SK-N-SH treated with all-trans-retinoic acid at 6 μM for 48 hours (cell line): ENCODE measurements at regions not wholly inside any gene's neighbourhood (a gene's known extent, or its start where the extent isn't known, plus 50 kb on each side); places are given as distances from the start of the nearest gene placed in this dataset.

Experiments
- ATAC-seq: fragments of 200-7000 bp; cut with Tn5 transposase; 3 replicates; pipeline ENCODE4 v1.9.1; 2020; ENCODE audit warnings: mild to moderate bottlenecking, moderate library complexity
- ARNTL ChIP-seq: fragments of 450-650 bp; formaldehyde crosslinking; IDR thresholded peaks from 2 replicates; pipeline ENCODE4 v1.5.0; 2020; ENCODE audit warnings: low read depth, mild to moderate bottlenecking, moderate library complexity, borderline replicate concordance
- BACH2 ChIP-seq: fragments of 250-450 bp; sonication (Bioruptor Pico); IDR thresholded peaks from 2 replicates; pipeline ENCODE4 v1.9.0; 2021; ENCODE audit warnings: mild to moderate bottlenecking, borderline replicate concordance
- ESRRG ChIP-seq: fragments of 250-450 bp; sonication (Bioruptor Pico); IDR thresholded peaks from 2 replicates; pipeline ENCODE4 v1.6.1; 2021; ENCODE audit warnings: mild to moderate bottlenecking
- ISL1 ChIP-seq: fragments of 250-450 bp; sonication (Bioruptor Pico); IDR thresholded peaks from 2 replicates; pipeline ENCODE4 v2.1.2; 2022; ENCODE audit warnings: mild to moderate bottlenecking, moderate library complexity
- OSR1 ChIP-seq: fragments of 250-450 bp; sonication (Bioruptor Pico); IDR thresholded peaks from 2 replicates; pipeline ENCODE4 v1.8.0; 2022; ENCODE audit warnings: moderate library complexity, mild to moderate bottlenecking, inconsistent platforms
- POU6F1 ChIP-seq: fragments of 250-450 bp; sonication (Bioruptor Pico); IDR thresholded peaks from 2 replicates; pipeline ENCODE4 v1.8.0; 2021; ENCODE audit warnings: low read depth, mild to moderate bottlenecking, moderate library complexity, borderline replicate concordance
- RARB ChIP-seq: fragments of 250-450 bp; sonication (Bioruptor Pico); IDR thresholded peaks from 2 replicates; pipeline ENCODE4 v1.8.0; 2021; ENCODE audit warnings: mild to moderate bottlenecking, moderate library complexity
- SNAI2 ChIP-seq: fragments of 250-450 bp; sonication (Bioruptor Pico); IDR thresholded peaks from 2 replicates; pipeline ENCODE4 v1.5.0; 2020; ENCODE audit warnings: mild to moderate bottlenecking, moderate library complexity
- TCF4 ChIP-seq: fragments of 250-450 bp; sonication (Bioruptor Pico); IDR thresholded peaks from 2 replicates; pipeline ENCODE4 v1.8.0; 2021; ENCODE audit warnings: mild to moderate bottlenecking, moderate library complexity, borderline replicate concordance
- TOX ChIP-seq: fragments of 250-450 bp; sonication (Bioruptor Pico); IDR thresholded peaks from 2 replicates; pipeline ENCODE4 v1.8.0; 2021; ENCODE audit warnings: mild to moderate bottlenecking, moderate library complexity, borderline replicate concordance
- ZC3H10 ChIP-seq: fragments of 250-450 bp; sonication (Bioruptor Pico); IDR thresholded peaks from 2 replicates; pipeline ENCODE4 v1.5.1; 2021; ENCODE audit warnings: mild to moderate bottlenecking, moderate library complexity
- ZFP30 ChIP-seq: fragments of 450-650 bp; formaldehyde crosslinking; IDR thresholded peaks from 2 replicates; pipeline ENCODE4 v1.5.0; 2022; ENCODE audit warnings: mild to moderate bottlenecking, moderate library complexity
- ZNF70 ChIP-seq: fragments of 450-650 bp; formaldehyde crosslinking; IDR thresholded peaks from 2 replicates; pipeline ENCODE4 v1.5.0; 2020; ENCODE audit warnings: mild to moderate bottlenecking, moderate library complexity
- TF ChIP-seq, protein P1 (sequence below): fragments of 250-450 bp; sonication (Bioruptor Pico); IDR thresholded peaks from 2 replicates; pipeline ENCODE4 v1.5.1; 2020; ENCODE audit warnings: low read depth, mild to moderate bottlenecking, moderate library complexity
- TF ChIP-seq, protein P2 (sequence below): fragments of 250-450 bp; sonication (Bioruptor Pico); IDR thresholded peaks from 2 replicates; pipeline ENCODE4 v1.5.1; 2021; ENCODE audit warnings: mild to moderate bottlenecking, moderate library complexity
- TF ChIP-seq, protein P3 (sequence below): fragments of 250-450 bp; sonication (Bioruptor Pico); IDR thresholded peaks from 2 replicates; pipeline ENCODE4 v1.5.0; 2020; ENCODE audit warnings: mild to moderate bottlenecking, moderate library complexity

GRCh38 chr16:59295993-59296736, 562.0 kb upstream of the GOT2 start:
- TF ChIP-seq, protein P1, sequence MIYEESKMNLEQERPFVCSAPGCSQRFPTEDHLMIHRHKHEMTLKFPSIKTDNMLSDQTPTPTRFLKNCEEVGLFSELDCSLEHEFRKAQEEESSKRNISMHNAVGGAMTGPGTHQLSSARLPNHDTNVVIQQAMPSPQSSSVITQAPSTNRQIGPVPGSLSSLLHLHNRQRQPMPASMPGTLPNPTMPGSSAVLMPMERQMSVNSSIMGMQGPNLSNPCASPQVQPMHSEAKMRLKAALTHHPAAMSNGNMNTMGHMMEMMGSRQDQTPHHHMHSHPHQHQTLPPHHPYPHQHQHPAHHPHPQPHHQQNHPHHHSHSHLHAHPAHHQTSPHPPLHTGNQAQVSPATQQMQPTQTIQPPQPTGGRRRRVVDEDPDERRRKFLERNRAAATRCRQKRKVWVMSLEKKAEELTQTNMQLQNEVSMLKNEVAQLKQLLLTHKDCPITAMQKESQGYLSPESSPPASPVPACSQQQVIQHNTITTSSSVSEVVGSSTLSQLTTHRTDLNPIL (CRISPR knock-in tag), result no peak
- ATAC-seq, result no peak

- no peak for TF ChIP-seq TCF4 (CRISPR knock-in tag)
- TF ChIP-seq ARNTL (CRISPR knock-in tag), result no peak
- TF ChIP-seq RARB (CRISPR knock-in tag), result no peak
- TF ChIP-seq, all 23 proteins: peak for 0
- no peak for ATAC-seq
Observed at GRCh38 chr16:59295474-59295873, 561.4 kb upstream of the GOT2 start.

GRCh38 chr16:59290718-59291117, 556.6 kb upstream of the GOT2 start:
- TF ChIP-seq SNAI2 (CRISPR knock-in tag), result no peak
- TF ChIP-seq, protein P2, sequence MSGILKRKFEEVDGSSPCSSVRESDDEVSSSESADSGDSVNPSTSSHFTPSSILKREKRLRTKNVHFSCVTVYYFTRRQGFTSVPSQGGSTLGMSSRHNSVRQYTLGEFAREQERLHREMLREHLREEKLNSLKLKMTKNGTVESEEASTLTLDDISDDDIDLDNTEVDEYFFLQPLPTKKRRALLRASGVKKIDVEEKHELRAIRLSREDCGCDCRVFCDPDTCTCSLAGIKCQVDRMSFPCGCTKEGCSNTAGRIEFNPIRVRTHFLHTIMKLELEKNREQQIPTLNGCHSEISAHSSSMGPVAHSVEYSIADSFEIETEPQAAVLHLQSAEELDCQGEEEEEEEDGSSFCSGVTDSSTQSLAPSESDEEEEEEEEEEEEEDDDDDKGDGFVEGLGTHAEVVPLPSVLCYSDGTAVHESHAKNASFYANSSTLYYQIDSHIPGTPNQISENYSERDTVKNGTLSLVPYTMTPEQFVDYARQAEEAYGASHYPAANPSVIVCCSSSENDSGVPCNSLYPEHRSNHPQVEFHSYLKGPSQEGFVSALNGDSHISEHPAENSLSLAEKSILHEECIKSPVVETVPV (CRISPR knock-in tag), result no peak
- TF ChIP-seq ZNF70, result no peak
- no peak for TF ChIP-seq OSR1 (CRISPR knock-in tag)
- no peak for TF ChIP-seq ISL1 (CRISPR knock-in tag)
- TF ChIP-seq TOX (CRISPR knock-in tag), result no peak
- TF ChIP-seq, protein P1 (CRISPR knock-in tag), result no peak
- TF ChIP-seq TCF4 (CRISPR knock-in tag), result no peak
- no peak for TF ChIP-seq ARNTL (CRISPR knock-in tag)
- no peak for TF ChIP-seq RARB (CRISPR knock-in tag)
- no peak for TF ChIP-seq ESRRG
- no peak for ATAC-seq

GRCh38 chr16:59289151-59289550, 555.0 kb upstream of the GOT2 start:
- no peak for ATAC-seq

More at GRCh38 chr16:59289151-59289550, 555.0 kb upstream of the GOT2 start:
- TF ChIP-seq ARNTL (CRISPR knock-in tag), result no peak
- TF ChIP-seq ZC3H10 (CRISPR knock-in tag), result no peak
- TF ChIP-seq ISL1 (CRISPR knock-in tag), result no peak
- no peak for TF ChIP-seq SNAI2 (CRISPR knock-in tag)
- no peak for TF ChIP-seq POU6F1 (CRISPR knock-in tag)
- TF ChIP-seq, protein P2 (CRISPR knock-in tag), result no peak
- TF ChIP-seq, protein P1 (CRISPR knock-in tag), result no peak
- TF ChIP-seq ZFP30 (CRISPR knock-in tag), result no peak
- TF ChIP-seq RARB (CRISPR knock-in tag), result no peak
- TF ChIP-seq TCF4 (CRISPR knock-in tag), result no peak
- no peak for TF ChIP-seq ESRRG
- TF ChIP-seq, protein P3, sequence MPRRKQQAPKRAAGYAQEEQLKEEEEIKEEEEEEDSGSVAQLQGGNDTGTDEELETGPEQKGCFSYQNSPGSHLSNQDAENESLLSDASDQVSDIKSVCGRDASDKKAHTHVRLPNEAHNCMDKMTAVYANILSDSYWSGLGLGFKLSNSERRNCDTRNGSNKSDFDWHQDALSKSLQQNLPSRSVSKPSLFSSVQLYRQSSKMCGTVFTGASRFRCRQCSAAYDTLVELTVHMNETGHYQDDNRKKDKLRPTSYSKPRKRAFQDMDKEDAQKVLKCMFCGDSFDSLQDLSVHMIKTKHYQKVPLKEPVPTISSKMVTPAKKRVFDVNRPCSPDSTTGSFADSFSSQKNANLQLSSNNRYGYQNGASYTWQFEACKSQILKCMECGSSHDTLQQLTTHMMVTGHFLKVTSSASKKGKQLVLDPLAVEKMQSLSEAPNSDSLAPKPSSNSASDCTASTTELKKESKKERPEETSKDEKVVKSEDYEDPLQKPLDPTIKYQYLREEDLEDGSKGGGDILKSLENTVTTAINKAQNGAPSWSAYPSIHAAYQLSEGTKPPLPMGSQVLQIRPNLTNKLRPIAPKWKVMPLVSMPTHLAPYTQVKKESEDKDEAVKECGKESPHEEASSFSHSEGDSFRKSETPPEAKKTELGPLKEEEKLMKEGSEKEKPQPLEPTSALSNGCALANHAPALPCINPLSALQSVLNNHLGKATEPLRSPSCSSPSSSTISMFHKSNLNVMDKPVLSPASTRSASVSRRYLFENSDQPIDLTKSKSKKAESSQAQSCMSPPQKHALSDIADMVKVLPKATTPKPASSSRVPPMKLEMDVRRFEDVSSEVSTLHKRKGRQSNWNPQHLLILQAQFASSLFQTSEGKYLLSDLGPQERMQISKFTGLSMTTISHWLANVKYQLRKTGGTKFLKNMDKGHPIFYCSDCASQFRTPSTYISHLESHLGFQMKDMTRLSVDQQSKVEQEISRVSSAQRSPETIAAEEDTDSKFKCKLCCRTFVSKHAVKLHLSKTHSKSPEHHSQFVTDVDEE (CRISPR knock-in tag), result no peak
- TF ChIP-seq BACH2, result no peak
